Loucy (cell line): ENCODE measurements at regions not wholly inside any gene's neighbourhood (a gene's known extent, or its start where the extent isn't known, plus 50 kb on each side); places are given as distances from the start of the nearest gene placed in this dataset.

Experiments used
- H2AFZ ChIP-seq: fragments of 200-600 bp; sonication (generic); 2 replicates; pipeline ENCODE4 v1.6.0; 2016; ENCODE audit warnings: antibody characterized with exemption, mild to moderate bottlenecking, low read length, moderate library complexity
- H3F3A ChIP-seq: fragments of 200-600 bp; 2 replicates; pipeline ENCODE4 v1.6.0; 2016; ENCODE audit warnings: antibody characterized with exemption, low read depth, mild to moderate bottlenecking
- H3K27me3 ChIP-seq: fragments of 200-600 bp; sonication (generic); 2 replicates; pipeline ENCODE4 v1.6.1; 2014; ENCODE audit warnings: low read length, mild to moderate bottlenecking; ENCODE audit not compliant: insufficient read depth, poor library complexity, severe bottlenecking
- H3K36me3 ChIP-seq: fragments of 200-600 bp; sonication (generic); 2 replicates; pipeline ENCODE4 v1.6.1; 2016; ENCODE audit warnings: low read length; ENCODE audit not compliant: insufficient read depth
- H3K4me1 ChIP-seq: fragments of 200-600 bp; sonication (generic); 2 replicates; pipeline ENCODE4 v1.5.1; 2014; ENCODE audit warnings: low read length, mild to moderate bottlenecking; ENCODE audit not compliant: insufficient read depth, poor library complexity, severe bottlenecking
- H3K4me2 ChIP-seq: fragments of 200-600 bp; sonication (generic); 2 replicates; pipeline ENCODE4 v1.6.0; 2014; ENCODE audit warnings: antibody characterized with exemption, low read length, low read depth, mild to moderate bottlenecking; ENCODE audit not compliant: poor library complexity, severe bottlenecking
- H3K4me3 ChIP-seq: fragments of 200-600 bp; sonication (generic); 2 replicates; pipeline ENCODE4 v1.5.1; 2014; ENCODE audit warnings: low read length, mild to moderate bottlenecking, mixed read lengths; ENCODE audit not compliant: poor library complexity, severe bottlenecking
- H3K79me2 ChIP-seq: fragments of 200-600 bp; sonication (generic); 2 replicates; pipeline ENCODE4 v1.6.1; 2014; ENCODE audit warnings: low read length; ENCODE audit not compliant: insufficient read depth
- H3K9ac ChIP-seq: fragments of 200-600 bp; sonication (generic); 2 replicates; pipeline ENCODE4 v1.6.0; 2014; ENCODE audit warnings: mild to moderate bottlenecking, low read depth, low read length, moderate library complexity; ENCODE audit not compliant: poor library complexity, severe bottlenecking
- H3K9me2 ChIP-seq: fragments of 200-600 bp; sonication (generic); replicated peaks from 2 replicates; pipeline ENCODE4 v1.6.1; 2016; ENCODE audit warnings: low read depth, low read length, mixed read lengths
- H3K9me3 ChIP-seq: fragments of 200-600 bp; sonication (generic); 2 replicates; pipeline ENCODE4 v1.6.1; 2014; ENCODE audit warnings: mild to moderate bottlenecking, antibody characterized with exemption, low read length, low read depth; ENCODE audit not compliant: insufficient read depth
- H4K20me1 ChIP-seq: fragments of 200-600 bp; sonication (generic); 2 replicates; pipeline ENCODE4 v1.6.0; 2014; ENCODE audit warnings: antibody characterized with exemption, low read length, mild to moderate bottlenecking; ENCODE audit not compliant: insufficient read depth, poor library complexity, severe bottlenecking
- CTCF ChIP-seq: fragments of 200-600 bp; sonication (generic); conservative IDR thresholded peaks from 2 replicates; pipeline ENCODE4 v1.5.1; 2014; ENCODE audit warnings: mild to moderate bottlenecking, antibody characterized with exemption, low read length
- EZH2phosphoT487 ChIP-seq: fragments of 200-600 bp; IDR thresholded peaks from 2 replicates; pipeline ENCODE4 v1.6.1; 2018; ENCODE audit warnings: antibody characterized with exemption, mild to moderate bottlenecking, moderate library complexity, borderline replicate concordance

GRCh38 chr15:89399238-89400115 is 64.9 kb upstream of the POLG start:
- Histone ChIP-seq H3K9ac (no peak overlapping the region), H3K4me1 (no peaks in the 10 kb centered on the region), H3K27me3 (no peaks in the 10 kb centered on the region), H3K9me3 (no peaks in the 10 kb centered on the region), H4K20me1 (no peaks in the 10 kb centered on the region), H3K4me3 (no peak overlapping the region), H2AFZ (no peak overlapping the region), H3K36me3 (no peaks in the 10 kb centered on the region), H3K9me2 (no peaks in the 10 kb centered on the region), H3K4me2 (no peak overlapping the region), H3F3A (no peaks in the 10 kb centered on the region), H3K79me2 (no peaks in the 10 kb centered on the region)
- TF ChIP-seq CTCF (no peak), EZH2phosphoT487 (no peak)

- Histone ChIP-seq H3F3A (no peaks in the 10 kb centered on the region), H3K36me3 (no peaks in the 10 kb centered on the region), H3K79me2 (no peaks in the 10 kb centered on the region), H3K4me3 (no peak overlapping the region), H3K9me2 (no peaks in the 10 kb centered on the region), H4K20me1 (no peaks in the 10 kb centered on the region), H3K4me2 (no peak overlapping the region), H3K4me1 (no peaks in the 10 kb centered on the region), H3K9me3 (no peaks in the 10 kb centered on the region), H3K27me3 (no peaks in the 10 kb centered on the region), H3K9ac (no peak overlapping the region), H2AFZ (no peak overlapping the region)
- TF ChIP-seq CTCF: no peak
- no peak for TF ChIP-seq EZH2phosphoT487
Measured at GRCh38 chr15:89398896-89399237, 64.2 kb upstream of the POLG start.

GRCh38 chr15:89397653-89398023 is 63.0 kb upstream of the POLG start:
- no peaks in the 10 kb centered on the region for H3K79me2 ChIP-seq
- no peaks in the 10 kb centered on the region for H4K20me1 ChIP-seq
- H3K9me3 ChIP-seq: no peaks in the 10 kb centered on the region
- H3K9me2 ChIP-seq: no peaks in the 10 kb centered on the region
- H3K9ac ChIP-seq: no peak overlapping the region
- no peak overlapping the region for H3K4me2 ChIP-seq
- H3F3A ChIP-seq: no peaks in the 10 kb centered on the region
- no peaks in the 10 kb centered on the region for H3K27me3 ChIP-seq
- no peak overlapping the region for H2AFZ ChIP-seq
- TF ChIP-seq EZH2phosphoT487 (no peak), CTCF (no peak)
- H3K4me3 ChIP-seq: no peak overlapping the region
- no peaks in the 10 kb centered on the region for H3K4me1 ChIP-seq
- H3K36me3 ChIP-seq: no peaks in the 10 kb centered on the region
